NCI-H1417 (cell line): ENCODE measurements at regions not wholly inside any gene's neighbourhood (a gene's known extent, or its start where the extent isn't known, plus 50 kb on each side); places are given as distances from the start of the nearest gene placed in this dataset.
"Not testable (repeated sequence)": the region's sequence is repeated elsewhere in the genome, so short reads cannot be mapped to it uniquely, and the experiment has no call there.

Source experiments
- DNase-seq, 3 experiments: peaks; one replicate each; lab custom pipeline; 2025; lab: John Stamatoyannopoulos, UW

- no peak for DNase-seq
Observed at GRCh38 chr5:91243286-91243685, 139.8 kb downstream of the ARRDC3 start.

DNA sequence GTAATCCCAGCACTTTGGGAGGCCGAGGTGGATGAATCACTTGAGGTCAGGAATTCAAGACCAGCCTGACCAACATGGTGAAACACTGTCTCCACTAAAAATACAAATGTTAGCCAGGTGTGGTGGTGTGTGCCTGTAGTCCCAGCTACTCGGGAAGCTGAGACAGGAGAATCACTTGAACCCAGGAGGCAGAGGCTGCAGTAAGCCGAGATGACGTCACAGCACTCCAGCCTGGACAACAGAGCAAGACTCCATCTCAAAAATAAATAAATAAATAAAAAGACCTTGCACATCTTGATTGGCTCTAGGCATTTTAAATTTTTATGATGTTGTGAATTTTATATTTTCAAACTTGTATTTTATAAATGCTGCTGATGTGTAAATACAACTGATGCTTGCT is 141.7 kb downstream of the ARRDC3 start:
- DNase-seq, result not testable (repeated sequence)

- DNase-seq, result no peak
Observed at GRCh38 chr5:91240175-91240574, 142.9 kb downstream of the ARRDC3 start.

- DNase-seq, result no peak
Observed at GRCh38 chr5:91235271-91235694, 147.8 kb downstream of the ARRDC3 start.

DNA sequence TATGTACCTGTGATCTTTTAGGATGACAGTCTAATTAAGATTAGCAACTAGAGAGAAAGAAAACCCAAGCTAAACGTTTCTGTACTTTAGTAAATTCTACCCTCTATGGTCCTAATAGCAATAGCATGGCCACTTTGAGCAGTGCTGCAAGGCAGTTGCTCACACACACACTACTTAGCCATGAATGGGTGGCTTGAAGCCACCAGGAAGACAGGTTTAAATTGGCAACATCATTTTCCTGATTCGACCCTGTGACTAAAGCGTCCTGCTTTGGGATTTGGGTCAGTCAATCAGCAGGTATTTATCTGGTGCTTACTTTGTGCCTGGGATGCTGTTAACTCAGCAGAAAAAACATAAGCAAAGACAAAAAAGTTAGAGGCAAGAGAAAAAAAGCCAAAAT is 150.6 kb downstream of the ARRDC3 start:
- DNase-seq, result no peak

- DNase-seq, result no peak
Observed at GRCh38 chr5:91229031-91229727, 153.9 kb downstream of the ARRDC3 start.

- no peak for DNase-seq
Observed at GRCh38 chr5:91228188-91228587, 154.9 kb downstream of the ARRDC3 start.

DNA sequence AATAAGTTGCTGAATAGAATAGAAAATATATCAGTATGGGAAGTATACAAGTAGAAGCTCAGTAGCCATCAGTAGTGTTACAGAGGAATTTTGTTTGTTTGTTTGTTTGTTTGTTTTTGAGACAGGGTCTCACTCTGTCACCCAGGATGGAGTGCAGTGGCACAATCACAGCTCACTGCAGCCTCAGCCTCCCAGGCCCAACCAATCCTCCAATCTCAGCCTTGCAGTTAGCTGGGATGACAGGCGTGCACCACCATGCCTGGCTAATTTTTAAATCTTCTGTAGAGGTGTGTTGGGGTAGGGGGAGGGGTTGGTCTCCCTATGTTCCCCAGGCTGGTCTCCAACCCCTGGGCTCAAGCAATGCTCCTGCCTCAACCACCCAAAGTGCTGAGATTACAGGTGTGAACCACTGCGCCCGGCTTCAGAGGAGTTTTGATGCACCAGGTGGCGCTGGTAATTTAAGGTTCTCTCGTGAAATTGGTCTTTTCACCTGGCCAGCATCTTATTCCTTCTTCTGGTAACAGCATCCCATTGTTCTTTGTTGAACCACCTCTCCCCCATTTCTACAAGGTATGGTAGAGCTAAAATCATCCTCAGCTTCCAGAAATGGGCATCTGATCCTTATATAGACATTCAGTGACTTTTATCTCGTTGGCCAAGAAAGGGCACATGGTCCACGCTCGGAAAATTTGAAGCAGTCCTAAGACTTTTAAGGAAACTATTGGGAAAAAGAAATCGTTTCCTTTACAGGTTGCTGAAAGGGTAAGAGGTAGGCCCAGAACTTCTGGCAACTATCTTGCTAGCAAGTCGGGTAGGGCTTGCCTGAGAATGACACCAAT is 157.1 kb downstream of the ARRDC3 start:
- peak; percentile 31 to 66 (median 61) for DNase-seq

- peak in 2 of 3 experiments; percentile 24 to 66 for DNase-seq
Observed at GRCh38 chr5:91224969-91225368, 158.1 kb downstream of the ARRDC3 start.

GRCh38 chr5:91224456-91224855 is 158.7 kb downstream of the ARRDC3 start:
- no peak for DNase-seq

GRCh38 chr5:91223886-91224285 is 159.2 kb downstream of the ARRDC3 start:
- no peak for DNase-seq

- no peak for DNase-seq
Observed at GRCh38 chr5:91222482-91222881, 160.6 kb downstream of the ARRDC3 start.

- no peak for DNase-seq
Observed at GRCh38 chr5:91221917-91222316, 161.2 kb downstream of the ARRDC3 start.

DNA sequence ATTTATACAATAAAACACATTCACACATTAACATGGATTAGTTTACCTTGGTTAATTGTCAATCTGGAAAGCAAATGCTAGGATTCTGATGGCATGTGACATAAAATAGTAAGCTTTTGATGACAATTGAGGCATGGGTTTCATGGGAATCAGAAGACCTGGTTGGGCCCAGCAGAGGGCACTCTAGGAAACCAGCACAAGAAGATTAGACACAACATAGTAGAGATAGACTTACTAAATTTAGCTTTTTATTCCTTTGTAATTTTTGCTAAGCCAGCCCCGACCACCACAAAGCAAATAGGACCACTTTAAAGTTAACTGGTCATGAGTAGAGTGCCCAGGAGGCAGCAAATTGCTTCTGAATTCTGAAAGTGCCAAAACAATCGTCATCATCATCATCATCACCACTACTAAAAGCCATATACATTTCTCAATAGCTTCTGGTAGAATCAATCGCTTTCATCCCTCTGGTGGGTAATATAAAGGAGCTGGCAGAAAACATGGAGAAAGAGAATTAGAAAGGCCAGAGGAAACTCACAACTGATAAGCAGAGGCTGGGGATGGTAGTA is 163.2 kb downstream of the ARRDC3 start:
- DNase-seq, result no peak

DNA sequence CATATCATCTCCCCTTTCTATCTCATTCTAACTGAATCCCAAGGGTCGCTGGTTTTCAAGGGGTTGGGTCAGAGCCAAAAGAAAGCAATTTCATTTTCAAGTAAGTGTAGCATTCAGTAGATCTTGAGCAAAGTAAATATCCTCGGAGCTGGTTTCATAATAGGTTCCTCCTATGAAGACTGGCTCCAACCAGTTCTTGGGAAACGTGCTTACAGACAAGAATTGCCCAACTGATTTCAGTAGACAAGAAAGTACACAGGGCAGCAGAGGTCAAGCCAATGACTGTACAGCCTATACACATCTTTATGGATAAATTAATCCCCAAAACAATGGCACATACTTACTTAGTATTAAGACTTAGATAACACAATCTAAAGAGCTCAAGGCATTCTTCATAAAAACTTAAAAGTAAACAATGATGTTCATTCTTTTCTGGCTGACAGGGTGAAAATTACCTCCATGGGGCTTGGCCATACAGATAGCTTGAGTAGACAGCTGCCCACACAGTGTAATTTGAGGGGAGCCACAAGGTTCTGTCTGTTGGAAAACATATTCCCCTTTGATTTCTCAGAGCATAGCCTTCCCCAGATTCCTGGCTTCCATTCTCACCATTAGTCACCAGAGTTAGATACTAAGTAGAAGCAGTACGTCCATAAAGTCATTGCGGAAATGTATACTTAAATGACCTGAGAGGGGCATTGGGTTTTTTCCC is 163.9 kb downstream of the ARRDC3 start:
- peak in 1 of 3 experiments; percentile 73 for DNase-seq

GRCh38 chr5:91217859-91218258 is 165.3 kb downstream of the ARRDC3 start:
- no peak for DNase-seq

GRCh38 chr5:91214571-91214970 is 168.5 kb downstream of the ARRDC3 start:
- no peak for DNase-seq
